Neural progenitor cell (in vitro differentiated cells): ENCODE measurements at regions not wholly inside any gene's neighbourhood (a gene's known extent, or its start where the extent isn't known, plus 50 kb on each side); places are given as distances from the start of the nearest gene placed in this dataset.

Source experiments
- CTCF ChIP-seq: fragments of 200-600 bp; sonication (generic); IDR thresholded peaks from 2 replicates; pipeline ENCODE4 v1.5.1; 2017; ENCODE audit warnings: antibody characterized with exemption, mild to moderate bottlenecking
- EZH2 ChIP-seq: fragments of 200-600 bp; sonication (generic); IDR thresholded peaks from 2 replicates; pipeline ENCODE4 v1.6.1; 2017; ENCODE audit warnings: antibody characterized with exemption, mild to moderate bottlenecking, moderate library complexity
- EZH2phosphoT487 ChIP-seq: fragments of 200-600 bp; sonication (generic); IDR thresholded peaks from 2 replicates; pipeline ENCODE4 v1.6.1; 2017; ENCODE audit warnings: antibody characterized with exemption

GRCh38 chr7:89623018-89623672 lies 531.1 kb upstream of the STEAP1 start:
- TF ChIP-seq CTCF: peak; percentile 80
- TF ChIP-seq EZH2phosphoT487: no peak
- TF ChIP-seq EZH2: no peak
